ENCODE measurements at regions not wholly inside any gene's neighbourhood (a gene's known extent, or its start where the extent isn't known, plus 50 kb on each side); places are given as distances from the start of the nearest gene placed in this dataset.

GRCh38 chr12:92036061-92036620 is 109.5 kb downstream of the BTG1 start:
- H3K9me3 ChIP-seq (ENCODE audit: low read length), result no peaks in the 10 kb centered on the region
- Mint-ChIP-seq H3K36me3 (peaks cover 1 to 13% (median 1%) of the 10 kb centered on the region in 3 donors), H3K9me3 (no peaks in the 10 kb centered on the region), H3K4me3 (peak overlapping the region; percentile 89 to 96 (median 91)), H3K27ac (peak overlapping the region; percentile 96 to 100 (median 98)), H3K27me3 (no peaks in the 10 kb centered on the region), H3K4me1 (peaks cover 76 to 97% (median 90%) of the 10 kb centered on the region in 3 donors)
- H3K27me3 ChIP-seq (ENCODE audit: insufficient read depth, low read length, poor library complexity, severe bottlenecking), result no peaks in the 10 kb centered on the region
- ChIA-PET CTCF (interaction anchor here (0.9 to 1.4 kb wide), 2 partner anchors 102 to 109 kb away, joined by 3 read pairs; partner anchors contain the start of gene BTG1), POLR2A (interaction anchor here (1.2 kb wide), 1 partner anchor 98 kb away, joined by 4 read pairs; no protein-coding TSS in a partner anchor)
- H3K27ac ChIP-seq (ENCODE audit: low read depth, low read length), result no peak overlapping the region
- peak overlapping the region; percentile 44 for H3K4me3 ChIP-seq (ENCODE audit: low read length)
- no peak for DNase-seq
- peaks cover 78% of the 10 kb centered on the region for H3K4me1 ChIP-seq (ENCODE audit: insufficient read depth, low read length)
- H3K36me3 ChIP-seq (ENCODE audit: insufficient read depth, low read length), result no peaks in the 10 kb centered on the region

GRCh38 chr12:92035477-92035876 is 110.2 kb downstream of the BTG1 start:
- ChIA-PET POLR2A (interaction anchor here (1.2 kb wide), 1 partner anchor 98 kb away, joined by 4 read pairs; no protein-coding TSS in a partner anchor), CTCF (interaction anchor here (1.4 kb wide), 1 partner anchor 102 kb away, joined by 3 read pairs; no protein-coding TSS in a partner anchor)

GRCh38 chr12:92034858-92035401 is 110.7 kb downstream of the BTG1 start:
- no peaks in the 10 kb centered on the region for H3K27me3 Mint-ChIP-seq
- ChIA-PET POLR2A (interaction anchor here (5.7 kb wide), 1 partner anchor 109 kb away, joined by 78 read pairs; the partner anchor contains the start of gene BTG1), CTCF (interaction anchor here (0.7 to 2.2 kb wide), 5 partner anchors 9 to 158 kb away, joined by 3 to 5 read pairs (median 3); no protein-coding TSS in a partner anchor)
- Histone ChIP-seq H3K27ac (ENCODE audit: low read depth, low read length) (peak overlapping the region; percentile 36), H3K4me1 (ENCODE audit: insufficient read depth, low read length) (peaks cover 78% of the 10 kb centered on the region), H3K27me3 (ENCODE audit: insufficient read depth, low read length, poor library complexity, severe bottlenecking) (no peaks in the 10 kb centered on the region), H3K4me3 (ENCODE audit: low read length) (peak overlapping the region; percentile 44), H3K36me3 (ENCODE audit: insufficient read depth, low read length) (no peaks in the 10 kb centered on the region), H3K9me3 (ENCODE audit: low read length) (no peaks in the 10 kb centered on the region)
- H3K4me1 Mint-ChIP-seq, result peaks cover 79 to 99% (median 91%) of the 10 kb centered on the region in 3 donors
- peaks cover 0 to 13% (median 1%) of the 10 kb centered on the region in 3 donors for H3K36me3 Mint-ChIP-seq
- H3K27ac Mint-ChIP-seq, result peak overlapping the region; percentile 96 to 100 (median 98)
- peak overlapping the region; percentile 89 to 96 (median 91) for H3K4me3 Mint-ChIP-seq
- DNase-seq, result peak; percentile 11 to 75 (median 57)
- no peaks in the 10 kb centered on the region for H3K9me3 Mint-ChIP-seq

More at GRCh38 chr12:92035477-92035876, 110.2 kb downstream of the BTG1 start:
- DNase-seq, result no peak
- Mint-ChIP-seq H3K4me1 (peaks cover 76 to 98% (median 90%) of the 10 kb centered on the region in 3 donors), H3K36me3 (peaks cover 0 to 13% (median 1%) of the 10 kb centered on the region in 3 donors), H3K27ac (peak overlapping the region; percentile 96 to 100 (median 98)), H3K9me3 (no peaks in the 10 kb centered on the region), H3K4me3 (peak overlapping the region; percentile 89 to 96 (median 91)), H3K27me3 (no peaks in the 10 kb centered on the region)
- peaks cover 73% of the 10 kb centered on the region for H3K4me1 ChIP-seq (ENCODE audit: insufficient read depth, low read length)
- no peaks in the 10 kb centered on the region for H3K9me3 ChIP-seq (ENCODE audit: low read length)
- no peaks in the 10 kb centered on the region for H3K36me3 ChIP-seq (ENCODE audit: insufficient read depth, low read length)
- peak overlapping the region; percentile 44 for H3K4me3 ChIP-seq (ENCODE audit: low read length)
- peak overlapping the region; percentile 36 for H3K27ac ChIP-seq (ENCODE audit: low read depth, low read length)
- no peaks in the 10 kb centered on the region for H3K27me3 ChIP-seq (ENCODE audit: insufficient read depth, low read length, poor library complexity, severe bottlenecking)

DNA sequence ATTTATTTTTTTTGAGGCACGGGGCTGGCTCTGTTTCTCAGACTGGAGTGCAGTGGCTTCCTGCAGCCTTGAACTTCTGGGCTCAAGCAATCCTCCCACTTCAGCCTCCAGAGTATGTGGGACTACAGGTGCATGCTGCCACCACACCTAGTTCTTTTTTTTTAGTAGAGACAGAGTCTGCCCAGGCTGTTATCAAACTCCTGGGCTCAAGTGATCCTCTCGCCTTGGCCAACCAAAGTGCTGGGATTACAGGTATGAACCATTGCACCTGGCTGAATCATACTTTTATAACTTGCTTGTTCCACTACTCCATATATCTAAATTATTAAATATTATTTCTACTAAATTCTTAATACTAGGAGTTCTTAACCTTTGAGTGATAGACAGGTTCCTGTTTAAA is 111.6 kb downstream of the BTG1 start:
- no peak overlapping the region for H3K4me3 ChIP-seq (ENCODE audit: low read length)
- peaks cover 87% of the 10 kb centered on the region for H3K4me1 ChIP-seq (ENCODE audit: insufficient read depth, low read length)
- DNase-seq, result no peak
- H3K9me3 ChIP-seq (ENCODE audit: low read length), result no peaks in the 10 kb centered on the region
- CTCF ChIA-PET, result interaction anchor here (0.7 to 2.2 kb wide), 5 partner anchors 10 to 157 kb away, joined by 3 to 5 read pairs (median 3); no protein-coding TSS in a partner anchor
- H3K27ac ChIP-seq (ENCODE audit: low read depth, low read length), result no peak overlapping the region
- Mint-ChIP-seq H3K27ac (peak overlapping the region in 7 of 8 donors; percentile 47 to 100 (median 98)), H3K27me3 (no peaks in the 10 kb centered on the region), H3K4me3 (peak overlapping the region in 3 of 7 donors; percentile 20 to 91 (median 89)), H3K36me3 (peaks cover 0 to 12% (median 1%) of the 10 kb centered on the region in 3 donors), H3K4me1 (peaks cover 87 to 100% (median 99%) of the 10 kb centered on the region in 3 donors), H3K9me3 (no peaks in the 10 kb centered on the region)
- POLR2A ChIA-PET, result interaction anchor here (5.7 kb wide), 1 partner anchor 110 kb away, joined by 78 read pairs; the partner anchor contains the start of gene BTG1
- no peaks in the 10 kb centered on the region for H3K36me3 ChIP-seq (ENCODE audit: insufficient read depth, low read length)
- no peaks in the 10 kb centered on the region for H3K27me3 ChIP-seq (ENCODE audit: insufficient read depth, low read length, poor library complexity, severe bottlenecking)

GRCh38 chr12:92032965-92033364 is 112.7 kb downstream of the BTG1 start:
- peak overlapping the region in 4 of 7 donors; percentile 2 to 68 (median 36) for H3K4me3 Mint-ChIP-seq
- peaks cover 88 to 100% (median 100%) of the 10 kb centered on the region in 3 donors for H3K4me1 Mint-ChIP-seq
- Histone ChIP-seq H3K27me3 (ENCODE audit: insufficient read depth, low read length, poor library complexity, severe bottlenecking) (no peaks in the 10 kb centered on the region), H3K27ac (ENCODE audit: low read depth, low read length) (no peak overlapping the region), H3K4me3 (ENCODE audit: low read length) (no peak overlapping the region), H3K9me3 (ENCODE audit: low read length) (no peaks in the 10 kb centered on the region), H3K4me1 (ENCODE audit: insufficient read depth, low read length) (peaks cover 88% of the 10 kb centered on the region), H3K36me3 (ENCODE audit: insufficient read depth, low read length) (no peaks in the 10 kb centered on the region)
- ChIA-PET POLR2A (interaction anchor here (0.7 to 5.7 kb wide), 3 partner anchors 10 to 111 kb away, joined by 4 to 78 read pairs (median 5); partner anchors contain the start of gene BTG1), CTCF (interaction anchor here (1.0 to 2.2 kb wide), 2 partner anchors 111 to 222 kb away, joined by 3 to 5 read pairs; no protein-coding TSS in a partner anchor)
- no peak for DNase-seq
- no peaks in the 10 kb centered on the region for H3K9me3 Mint-ChIP-seq
- H3K36me3 Mint-ChIP-seq, result peaks cover 0 to 20% (median 5%) of the 10 kb centered on the region in 3 donors
- no peaks in the 10 kb centered on the region for H3K27me3 Mint-ChIP-seq
- H3K27ac Mint-ChIP-seq, result peak overlapping the region; percentile 86 to 99 (median 96)

DNA sequence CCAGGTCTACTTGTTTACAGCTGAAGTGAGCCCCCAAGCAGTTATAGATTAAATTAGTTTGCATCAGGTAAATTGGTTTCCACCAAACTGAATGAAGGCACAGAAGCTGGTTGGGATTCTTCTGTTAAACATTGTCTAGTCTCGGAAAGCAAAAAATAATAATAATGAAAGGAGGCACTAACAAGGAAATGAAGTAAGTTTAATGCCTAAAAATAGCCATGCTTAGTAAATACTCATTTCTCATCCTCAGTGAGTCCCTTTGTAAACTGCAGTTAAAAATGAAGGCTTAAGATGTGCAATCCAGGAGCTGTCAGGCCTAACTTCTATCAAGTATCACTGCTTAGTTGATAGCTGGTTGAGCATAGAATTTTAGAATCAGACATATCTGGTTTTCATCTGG is 113.5 kb downstream of the BTG1 start:
- Mint-ChIP-seq H3K9me3 (no peaks in the 10 kb centered on the region), H3K27me3 (no peaks in the 10 kb centered on the region), H3K27ac (peak overlapping the region; percentile 49 to 99 (median 95)), H3K4me1 (peaks cover 83 to 100% (median 100%) of the 10 kb centered on the region in 3 donors), H3K36me3 (peaks cover 0 to 20% (median 5%) of the 10 kb centered on the region in 3 donors), H3K4me3 (peak overlapping the region in 5 of 7 donors; percentile 27 to 83 (median 70))
- H3K27me3 ChIP-seq (ENCODE audit: insufficient read depth, low read length, poor library complexity, severe bottlenecking), result no peaks in the 10 kb centered on the region
- no peak overlapping the region for H3K27ac ChIP-seq (ENCODE audit: low read depth, low read length)
- no peaks in the 10 kb centered on the region for H3K36me3 ChIP-seq (ENCODE audit: insufficient read depth, low read length)
- H3K9me3 ChIP-seq (ENCODE audit: low read length), result no peaks in the 10 kb centered on the region
- H3K4me1 ChIP-seq (ENCODE audit: insufficient read depth, low read length), result peaks cover 89% of the 10 kb centered on the region
- ChIA-PET CTCF (interaction anchor here (1.2 to 2.2 kb wide), 4 partner anchors 9 to 64 kb away, joined by 3 to 12 read pairs (median 6); no protein-coding TSS in a partner anchor), POLR2A (interaction anchor here (1.5 to 5.7 kb wide), 2 partner anchors 11 to 112 kb away, joined by 5 to 78 read pairs; partner anchors contain the start of gene BTG1)
- no peak for DNase-seq
- no peak overlapping the region for H3K4me3 ChIP-seq (ENCODE audit: low read length)

GRCh38 chr12:92030618-92031017 is 115.0 kb downstream of the BTG1 start:
- CTCF ChIA-PET, result interaction anchor here (0.8 to 2.2 kb wide), 10 partner anchors 21 to 540 kb away, joined by 3 to 20 read pairs (median 4); partner anchors contain the start of gene BTG1
- no peaks in the 10 kb centered on the region for H3K27me3 Mint-ChIP-seq
- H3K27ac Mint-ChIP-seq, result peak overlapping the region; percentile 90 to 99 (median 96)
- H3K9me3 Mint-ChIP-seq, result no peaks in the 10 kb centered on the region
- peaks cover 76 to 98% (median 95%) of the 10 kb centered on the region in 3 donors for H3K4me1 Mint-ChIP-seq
- Histone ChIP-seq H3K4me1 (ENCODE audit: insufficient read depth, low read length) (peaks cover 80% of the 10 kb centered on the region), H3K9me3 (ENCODE audit: low read length) (no peaks in the 10 kb centered on the region), H3K4me3 (ENCODE audit: low read length) (peak overlapping the region; percentile 21), H3K36me3 (ENCODE audit: insufficient read depth, low read length) (no peaks in the 10 kb centered on the region), H3K27me3 (ENCODE audit: insufficient read depth, low read length, poor library complexity, severe bottlenecking) (no peaks in the 10 kb centered on the region), H3K27ac (ENCODE audit: low read depth, low read length) (no peak overlapping the region)
- H3K4me3 Mint-ChIP-seq, result peak overlapping the region; percentile 43 to 83 (median 80)
- DNase-seq, result peak; percentile 24 to 86 (median 69)
- peaks cover 0 to 19% (median 5%) of the 10 kb centered on the region in 3 donors for H3K36me3 Mint-ChIP-seq
- POLR2A ChIA-PET, result interaction anchor here (0.5 to 5.7 kb wide), 11 partner anchors 20 to 153 kb away, joined by 3 to 78 read pairs (median 3); partner anchors contain the start of gene BTG1
